ENCODE measurements at regions not wholly inside any gene's neighbourhood (a gene's known extent, or its start where the extent isn't known, plus 50 kb on each side); places are given as distances from the start of the nearest gene placed in this dataset.
"Not testable (repeated sequence)": the region's sequence is repeated elsewhere in the genome, so short reads cannot be mapped to it uniquely, and the experiment has no call there.

GRCh38 chrX:25141684-25142083, 125.9 kb upstream of the ARX start:
- no peak for DNase-seq

GRCh38 chrX:25131055-25131454, 115.3 kb upstream of the ARX start:
- no peak for DNase-seq

GRCh38 chrX:25130619-25131018, 114.9 kb upstream of the ARX start:
- DNase-seq: no peak

GRCh38 chrX:25125483-25125882, 109.7 kb upstream of the ARX start:
- no peak for DNase-seq

- DNase-seq: no peak
These were observed 108.6 kb upstream of the ARX start for GRCh38 chrX:25124391-25124790.

- no peak for DNase-seq
These were observed 96.4 kb upstream of the ARX start for GRCh38 chrX:25112156-25112555.

GRCh38 chrX:25108481-25108880, 92.7 kb upstream of the ARX start:
- DNase-seq: peak; percentile 7

GRCh38 chrX:25105221-25105620, 89.5 kb upstream of the ARX start:
- peak; percentile 4 for DNase-seq

- no peak for DNase-seq
These were observed 80.8 kb upstream of the ARX start for GRCh38 chrX:25096522-25097045.

- DNase-seq: not testable (repeated sequence)
These were observed 75.4 kb upstream of the ARX start for GRCh38 chrX:25091152-25091551.

- no peak for DNase-seq
These were observed 68.7 kb upstream of the ARX start for GRCh38 chrX:25084446-25084845.

- DNase-seq: no peak
These were observed 67.9 kb upstream of the ARX start for GRCh38 chrX:25083661-25084060.

GRCh38 chrX:25079020-25079419, 63.3 kb upstream of the ARX start:
- no peak for DNase-seq

GRCh38 chrX:25076941-25077500, 61.3 kb upstream of the ARX start:
- DNase-seq: no peak

- DNase-seq: no peak
These were observed 56.5 kb upstream of the ARX start for GRCh38 chrX:25072247-25072646.

GRCh38 chrX:25070038-25070437, 54.3 kb upstream of the ARX start:
- DNase-seq: no peak

GRCh38 chrX:25069209-25069608, 53.4 kb upstream of the ARX start:
- DNase-seq: no peak

GRCh38 chrX:25068340-25068739, 52.6 kb upstream of the ARX start:
- no peak for DNase-seq

- no peak for DNase-seq
These were observed 51.8 kb upstream of the ARX start for GRCh38 chrX:25067271-25068172.

- no peak for DNase-seq
These were observed 50.4 kb upstream of the ARX start for GRCh38 chrX:25066131-25066530.
